GM06990 (cell line): ENCODE measurements at regions not wholly inside any gene's neighbourhood (a gene's known extent, or its start where the extent isn't known, plus 50 kb on each side); places are given as distances from the start of the nearest gene placed in this dataset.
"Not testable (repeated sequence)": the region's sequence is repeated elsewhere in the genome, so short reads cannot be mapped to it uniquely, and the experiment has no call there.

ENCODE experiments used
- DNase-seq: peaks from one replicate; pipeline ENCODE4 v3.0.0-alpha.2; 2011; ENCODE audit not compliant: insufficient read length; ENCODE audit errors: extremely low read depth
- H3K27me3 ChIP-seq: replicated peaks from 2 replicates; pipeline ENCODE4 v1.6.0; 2011; ENCODE audit warnings: low read length; ENCODE audit not compliant: control insufficient read depth, insufficient read depth
- H3K36me3 ChIP-seq: 2 replicates; pipeline ENCODE4 v1.5.1; 2011; ENCODE audit warnings: low read length; ENCODE audit not compliant: control insufficient read depth, insufficient read depth
- H3K4me3 ChIP-seq: replicated peaks from 2 replicates; pipeline ENCODE4 v1.5.1; 2011; ENCODE audit warnings: low read depth, mild to moderate bottlenecking, control low read depth, low read length
- TF ChIP-seq, protein P1 (sequence below): IDR thresholded peaks from 2 replicates; pipeline ENCODE4 v1.5.1; 2011; ENCODE audit warnings: low read length, control low read depth, mild to moderate bottlenecking, inconsistent platforms; ENCODE audit not compliant: insufficient read depth, poor library complexity, severe bottlenecking

DNA sequence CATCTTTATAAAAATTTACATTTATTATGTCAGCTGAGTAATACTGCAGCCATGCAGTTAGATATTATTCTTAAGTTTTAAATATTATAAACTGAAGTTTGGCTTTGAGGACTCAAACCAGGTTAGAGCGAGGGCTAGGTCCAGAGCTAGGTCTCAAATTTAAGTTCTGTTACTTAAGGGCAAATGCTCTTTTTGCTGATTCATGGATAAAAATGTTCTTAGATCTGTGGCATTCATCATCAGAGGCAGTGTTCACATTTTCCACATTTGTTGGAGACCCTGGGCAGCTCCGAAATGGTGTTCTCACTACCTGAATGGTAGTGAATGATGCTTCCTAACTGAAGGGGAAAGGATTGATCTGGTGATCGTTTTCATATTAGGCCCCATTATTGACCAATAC, 121.4 kb upstream of the MB21D2 start:
- no peak for DNase-seq

DNA sequence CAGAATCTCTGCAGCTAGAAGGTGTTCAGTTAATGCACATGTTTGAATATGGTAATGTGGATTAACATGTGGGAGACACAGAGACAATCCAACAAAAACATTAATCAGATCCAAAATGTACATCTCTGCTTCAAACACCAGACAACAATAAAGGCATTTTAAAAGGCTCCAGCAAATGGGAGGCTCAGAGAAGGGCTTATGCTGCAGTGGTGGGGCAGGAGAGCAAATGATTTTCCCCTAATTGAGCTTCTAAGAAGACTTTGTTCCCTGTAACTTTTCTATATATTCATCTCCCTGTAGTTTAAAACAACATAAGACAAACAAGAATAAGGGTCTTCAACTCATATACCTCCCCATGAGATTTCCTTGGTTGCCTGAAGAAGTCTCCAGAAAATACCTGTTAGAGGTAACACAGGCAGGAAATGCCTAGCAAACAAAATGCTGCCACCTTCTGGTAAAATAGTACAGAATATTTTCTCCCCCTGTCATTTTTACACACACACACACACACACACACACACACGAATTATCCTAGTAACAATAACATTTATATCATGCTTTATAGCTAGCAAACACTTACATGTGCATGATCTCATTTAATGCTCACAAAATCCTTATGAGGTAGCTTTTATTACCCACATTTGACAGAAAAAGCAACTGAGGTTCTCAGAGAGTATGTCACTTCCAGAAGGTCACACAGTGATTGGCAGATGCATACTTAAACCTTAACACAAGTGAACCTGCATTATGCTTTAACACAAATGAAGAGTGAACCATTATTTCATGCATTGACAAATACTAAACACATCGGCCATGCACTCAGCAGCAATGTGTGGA, 123.4 kb upstream of the MB21D2 start:
- Histone ChIP-seq H3K27me3 (no peaks in the 10 kb centered on the region), H3K4me3 (no peak overlapping the region), H3K36me3 (no peaks in the 10 kb centered on the region)
- peak; percentile 30 for DNase-seq
- TF ChIP-seq, protein P1, sequence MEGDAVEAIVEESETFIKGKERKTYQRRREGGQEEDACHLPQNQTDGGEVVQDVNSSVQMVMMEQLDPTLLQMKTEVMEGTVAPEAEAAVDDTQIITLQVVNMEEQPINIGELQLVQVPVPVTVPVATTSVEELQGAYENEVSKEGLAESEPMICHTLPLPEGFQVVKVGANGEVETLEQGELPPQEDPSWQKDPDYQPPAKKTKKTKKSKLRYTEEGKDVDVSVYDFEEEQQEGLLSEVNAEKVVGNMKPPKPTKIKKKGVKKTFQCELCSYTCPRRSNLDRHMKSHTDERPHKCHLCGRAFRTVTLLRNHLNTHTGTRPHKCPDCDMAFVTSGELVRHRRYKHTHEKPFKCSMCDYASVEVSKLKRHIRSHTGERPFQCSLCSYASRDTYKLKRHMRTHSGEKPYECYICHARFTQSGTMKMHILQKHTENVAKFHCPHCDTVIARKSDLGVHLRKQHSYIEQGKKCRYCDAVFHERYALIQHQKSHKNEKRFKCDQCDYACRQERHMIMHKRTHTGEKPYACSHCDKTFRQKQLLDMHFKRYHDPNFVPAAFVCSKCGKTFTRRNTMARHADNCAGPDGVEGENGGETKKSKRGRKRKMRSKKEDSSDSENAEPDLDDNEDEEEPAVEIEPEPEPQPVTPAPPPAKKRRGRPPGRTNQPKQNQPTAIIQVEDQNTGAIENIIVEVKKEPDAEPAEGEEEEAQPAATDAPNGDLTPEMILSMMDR = peak; percentile 45

More for the DNA sequence above, 121.4 kb upstream of the MB21D2 start:
- Histone ChIP-seq H3K36me3 (no peaks in the 10 kb centered on the region), H3K4me3 (no peak overlapping the region), H3K27me3 (no peaks in the 10 kb centered on the region)
- TF ChIP-seq, protein P1 = no peak

DNA sequence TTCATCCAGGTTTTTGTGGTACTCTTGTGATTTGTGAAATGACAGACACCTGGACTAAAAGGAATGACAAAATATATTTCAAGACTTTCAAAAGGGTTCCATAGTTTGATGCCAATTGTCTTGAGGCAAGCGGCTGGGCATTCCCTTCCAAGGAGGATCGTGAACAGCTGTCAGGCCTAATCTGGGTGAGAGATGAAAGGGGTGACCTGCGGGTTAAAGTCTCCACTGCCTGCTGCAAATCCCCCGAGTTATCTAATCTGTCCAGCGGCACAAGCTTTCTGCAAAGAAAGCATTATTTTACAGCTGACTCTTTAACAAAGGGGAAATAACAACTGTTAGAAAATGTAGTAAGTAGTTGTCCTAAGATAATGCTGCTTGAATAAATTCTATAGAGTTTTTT, 128.7 kb upstream of the MB21D2 start:
- Histone ChIP-seq H3K4me3 (no peak overlapping the region), H3K36me3 (no peaks in the 10 kb centered on the region), H3K27me3 (no peaks in the 10 kb centered on the region)
- TF ChIP-seq, protein P1 = no peak
- DNase-seq = no peak

DNA sequence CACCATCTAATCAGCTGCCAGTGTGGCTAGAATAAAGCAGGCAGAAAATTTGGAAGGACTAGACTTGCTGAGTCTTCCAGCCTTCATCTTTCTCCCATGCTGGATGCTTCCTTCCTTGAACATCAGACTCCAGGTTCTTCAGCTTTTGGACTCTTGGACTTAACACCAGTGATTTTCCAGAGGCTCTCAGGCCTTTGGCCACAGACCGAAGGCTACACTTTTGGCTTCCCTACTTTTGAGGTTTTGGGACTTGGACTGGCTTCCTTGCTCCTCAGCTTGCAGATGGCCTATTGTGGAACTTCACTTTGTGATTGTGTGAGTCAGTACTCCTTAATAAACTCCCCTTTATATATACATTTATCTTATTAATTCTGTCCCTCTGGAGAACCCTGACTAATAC, 129.8 kb upstream of the MB21D2 start:
- not testable (repeated sequence) for H3K4me3 ChIP-seq, H3K36me3 ChIP-seq, H3K27me3 ChIP-seq, DNase-seq

DNA sequence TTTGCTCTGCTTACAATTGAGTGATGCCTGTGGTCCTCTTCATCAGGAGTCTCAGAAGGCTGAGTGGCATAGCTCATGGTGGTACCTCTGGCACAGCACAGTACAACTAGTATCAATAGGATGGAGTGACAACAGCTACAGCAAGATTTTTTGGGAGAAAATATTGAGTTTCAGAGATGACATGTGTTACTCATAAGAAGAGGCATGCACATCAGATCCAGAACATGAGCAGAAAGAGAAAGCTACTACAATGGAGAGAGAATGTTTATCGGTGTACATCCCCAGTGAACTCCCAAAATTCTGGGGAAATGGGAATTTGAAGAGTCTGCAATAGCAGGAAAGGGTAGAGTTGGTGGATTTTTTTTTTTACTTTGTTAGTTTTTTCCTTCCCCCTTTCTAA, 130.5 kb upstream of the MB21D2 start:
- DNase-seq = no peak
- Histone ChIP-seq H3K36me3 (no peaks in the 10 kb centered on the region), H3K27me3 (no peaks in the 10 kb centered on the region), H3K4me3 (no peak overlapping the region)
- TF ChIP-seq, protein P1 = no peak

DNA sequence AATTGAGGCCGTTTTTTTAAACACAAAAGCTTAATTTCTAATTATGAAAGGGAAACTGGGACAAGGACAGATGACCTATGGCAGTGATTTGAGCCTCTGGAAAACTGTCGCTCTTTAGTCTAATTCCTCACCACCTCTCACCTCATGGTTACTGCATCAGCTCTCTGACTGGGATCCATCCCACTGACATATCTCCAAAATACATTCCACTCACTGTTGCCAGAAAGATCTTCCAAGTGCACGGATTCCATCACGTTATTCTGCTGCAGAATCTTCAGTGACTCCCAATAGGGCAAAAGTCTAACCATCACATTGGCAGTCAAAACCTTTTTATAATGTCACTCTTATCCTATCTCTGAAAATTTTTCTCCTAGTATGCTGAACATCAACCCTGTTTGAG, 132.3 kb upstream of the MB21D2 start:
- H3K27me3 ChIP-seq = no peaks in the 10 kb centered on the region
- H3K4me3 ChIP-seq = no peak overlapping the region
- no peak for DNase-seq
- H3K36me3 ChIP-seq = no peaks in the 10 kb centered on the region
- TF ChIP-seq, protein P1 = no peak
